SW 1271 (cell line): ENCODE measurements at regions not wholly inside any gene's neighbourhood (a gene's known extent, or its start where the extent isn't known, plus 50 kb on each side); places are given as distances from the start of the nearest gene placed in this dataset.

ENCODE experiments used
- DNase-seq, 2 experiments: peaks; one replicate each; lab custom pipeline; 2025; lab: John Stamatoyannopoulos, UW

DNA sequence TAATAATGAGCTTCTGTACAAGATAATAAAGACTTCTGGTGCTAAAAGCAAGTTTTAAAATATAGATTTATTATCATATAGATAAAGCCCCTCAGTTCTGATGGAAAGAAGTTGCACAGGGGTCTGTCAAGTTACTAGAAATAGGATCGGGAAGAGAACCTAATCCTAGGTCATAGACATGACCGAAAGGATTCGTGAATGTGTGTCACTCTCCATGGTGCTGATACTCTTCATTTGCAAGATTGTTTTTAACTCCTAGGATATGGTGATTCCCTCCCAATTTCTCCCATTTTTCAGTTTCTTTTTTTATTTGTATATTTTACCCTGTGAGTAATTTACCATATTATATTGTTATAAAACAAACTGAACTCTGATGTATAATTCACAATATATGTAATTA, 58.9 kb upstream of the CTNNA2 start:
- DNase-seq: no peak

DNA sequence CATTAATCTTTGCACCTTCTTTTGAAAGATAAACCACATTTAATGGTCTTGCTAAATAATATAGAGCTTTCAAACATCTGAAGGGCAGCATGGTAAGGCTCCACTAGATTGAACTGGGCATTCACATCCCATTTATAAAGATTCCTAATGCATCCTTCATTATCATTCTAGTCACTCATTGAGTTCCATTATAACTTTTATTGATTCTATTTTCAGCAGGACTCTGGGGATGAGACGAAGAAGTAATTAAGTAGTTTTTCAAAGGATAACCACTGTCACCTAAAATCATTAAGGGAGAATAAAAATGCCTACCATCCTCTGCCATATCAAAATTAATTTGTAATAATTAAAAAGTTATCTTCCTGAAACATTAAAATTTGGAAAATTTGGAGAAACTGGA, 60.2 kb upstream of the CTNNA2 start:
- DNase-seq: no peak

DNA sequence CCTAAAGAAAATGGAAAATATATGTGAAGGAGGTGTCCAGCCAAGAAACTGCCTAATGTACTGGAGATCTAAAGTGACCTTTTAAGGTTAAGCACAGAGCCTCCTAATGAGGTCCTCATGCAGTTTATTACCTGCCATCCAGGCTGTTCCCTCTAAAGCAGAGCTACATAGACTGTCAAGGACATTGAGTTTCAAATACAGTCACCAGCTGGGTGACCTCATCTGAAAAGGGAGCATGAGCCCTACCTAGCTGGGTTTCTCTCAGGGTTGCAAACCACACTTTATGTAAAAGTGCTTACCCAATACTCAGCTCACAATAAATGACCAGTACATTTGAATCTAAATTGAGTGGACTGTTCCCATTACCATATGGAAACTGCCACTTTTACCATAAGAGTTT, 65.4 kb upstream of the CTNNA2 start:
- DNase-seq: no peak

DNA sequence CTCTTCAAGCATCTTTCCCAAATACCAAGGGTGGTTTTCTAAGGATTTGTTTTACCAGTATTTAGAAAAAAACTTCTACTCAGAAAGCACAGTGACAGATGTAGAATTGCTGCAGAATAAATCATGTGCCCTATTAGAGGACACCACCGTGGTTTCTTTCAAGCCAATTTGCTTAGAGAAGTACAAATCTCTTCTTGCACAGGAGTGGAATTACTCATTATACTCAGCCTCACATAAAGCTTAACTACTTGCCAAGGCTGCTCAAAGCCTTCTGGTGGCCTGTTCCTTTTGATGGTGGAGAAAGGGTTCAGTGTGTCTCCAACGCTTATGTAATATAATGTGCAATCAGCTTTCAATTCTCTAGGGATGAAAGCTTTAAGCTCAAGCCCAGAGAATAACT, 66.5 kb upstream of the CTNNA2 start:
- no peak for DNase-seq

- DNase-seq: no peak
These were observed 75.2 kb upstream of the CTNNA2 start for GRCh38 chr2:79437433-79438267.

DNA sequence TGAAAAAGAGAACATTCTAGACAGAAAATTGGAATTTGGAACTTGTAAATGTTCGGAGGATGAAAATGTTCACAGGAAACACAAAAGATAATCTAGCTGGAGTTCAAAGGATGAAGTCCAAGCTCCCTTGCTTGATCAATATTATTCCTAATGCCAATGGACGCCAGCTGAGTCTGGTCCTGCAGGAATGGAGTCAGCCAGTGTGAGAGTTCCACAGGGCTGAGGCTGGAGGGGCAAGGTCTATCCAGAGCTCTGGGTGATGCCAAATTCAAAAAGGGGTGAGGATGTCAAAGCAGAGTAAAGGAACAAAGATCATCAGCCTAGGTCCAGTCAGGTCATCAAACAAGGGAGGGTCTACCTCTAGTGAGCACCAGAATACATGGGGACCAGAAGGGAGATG, 78.5 kb upstream of the CTNNA2 start:
- no peak for DNase-seq

DNA sequence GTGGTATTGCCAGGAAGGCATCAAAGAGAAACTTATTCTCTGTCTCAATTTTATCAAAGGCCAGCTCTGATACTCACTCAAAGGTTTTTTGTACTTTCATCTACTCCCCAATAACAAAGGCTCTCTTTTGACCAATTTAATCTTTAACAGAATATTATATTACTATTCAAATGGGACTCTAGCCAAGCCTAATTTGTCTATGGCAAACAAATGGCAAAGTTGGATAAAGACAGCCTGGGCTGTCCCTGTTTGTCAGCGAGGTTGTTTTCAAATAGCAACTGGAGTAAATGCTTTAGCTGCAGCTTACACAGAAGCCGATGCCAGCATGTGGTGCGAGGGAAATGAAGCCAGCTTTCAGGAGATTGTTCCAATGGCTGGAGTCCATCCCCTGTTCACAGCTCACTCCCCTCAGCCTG, 80.1 kb upstream of the CTNNA2 start:
- DNase-seq: no peak

GRCh38 chr2:79428745-79429144, 84.1 kb upstream of the CTNNA2 start:
- no peak for DNase-seq

GRCh38 chr2:79414690-79415089, 98.2 kb upstream of the CTNNA2 start:
- no peak for DNase-seq

GRCh38 chr2:79394485-79394859, 118.4 kb upstream of the CTNNA2 start:
- DNase-seq: no peak

GRCh38 chr2:79393806-79394484, 118.9 kb upstream of the CTNNA2 start:
- no peak for DNase-seq

- DNase-seq: no peak
These were observed 119.7 kb upstream of the CTNNA2 start for GRCh38 chr2:79393107-79393685.

GRCh38 chr2:79389481-79389880, 123.4 kb upstream of the CTNNA2 start:
- no peak for DNase-seq

DNA sequence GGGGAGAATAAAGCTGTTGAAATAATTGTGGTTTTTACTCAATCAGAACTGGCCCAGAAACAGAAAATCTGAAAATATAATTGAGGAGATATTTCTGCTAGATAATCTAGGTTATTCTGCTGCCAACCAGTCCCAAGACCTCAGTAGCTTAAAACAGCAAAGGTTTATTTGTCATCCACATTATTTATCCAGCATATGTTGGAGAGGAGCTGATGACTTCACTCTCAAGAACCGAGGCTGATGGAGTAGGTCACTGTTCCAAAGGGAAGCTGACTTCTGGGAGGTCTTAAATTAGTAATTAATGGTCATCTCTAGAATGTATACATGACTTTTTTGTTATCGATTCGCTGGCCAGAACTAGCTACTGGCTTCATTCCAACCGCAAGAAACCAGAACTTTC, 124.8 kb upstream of the CTNNA2 start:
- no peak for DNase-seq

GRCh38 chr2:79387431-79387830, 125.4 kb upstream of the CTNNA2 start:
- DNase-seq: no peak

DNA sequence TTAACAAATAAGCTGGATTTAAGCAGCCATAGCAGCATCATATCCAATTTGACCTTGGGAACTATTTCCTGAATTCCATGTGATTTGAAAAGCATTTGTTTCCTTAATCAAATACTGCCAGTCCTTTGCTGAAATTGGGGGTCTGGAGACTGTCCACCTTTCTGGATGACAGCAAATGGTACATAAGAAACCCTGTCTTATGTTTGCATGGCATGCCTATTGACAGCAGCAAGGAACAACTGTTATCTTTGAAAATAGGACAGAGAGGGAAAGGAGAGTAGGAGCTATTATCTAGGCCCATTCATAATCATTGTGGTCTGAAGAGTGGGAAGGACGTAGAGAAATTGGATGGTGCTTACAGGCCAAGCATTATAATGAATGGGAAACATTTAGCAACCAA, 129.2 kb upstream of the CTNNA2 start:
- no peak for DNase-seq

DNA sequence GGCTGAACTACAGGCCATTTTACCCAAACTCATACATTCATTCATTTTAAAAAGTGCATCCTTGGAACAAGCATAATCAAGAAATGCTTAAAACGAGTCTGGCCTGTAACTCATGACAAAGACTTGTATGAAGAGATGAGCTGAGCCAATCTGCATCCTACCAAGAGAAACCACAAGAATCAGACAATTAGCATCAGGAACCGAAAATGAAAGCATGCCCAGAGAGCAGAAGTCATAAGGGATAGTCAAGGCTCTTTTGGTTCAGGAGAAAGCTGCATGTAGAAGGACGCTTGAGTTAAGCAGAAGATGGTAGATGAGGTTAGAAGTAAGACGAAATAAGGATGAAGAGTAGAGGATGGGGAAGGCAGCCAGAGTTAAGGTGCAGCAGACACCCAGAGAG, 137.0 kb upstream of the CTNNA2 start:
- DNase-seq: no peak

GRCh38 chr2:79373358-79374130, 139.3 kb upstream of the CTNNA2 start:
- DNase-seq: no peak

DNA sequence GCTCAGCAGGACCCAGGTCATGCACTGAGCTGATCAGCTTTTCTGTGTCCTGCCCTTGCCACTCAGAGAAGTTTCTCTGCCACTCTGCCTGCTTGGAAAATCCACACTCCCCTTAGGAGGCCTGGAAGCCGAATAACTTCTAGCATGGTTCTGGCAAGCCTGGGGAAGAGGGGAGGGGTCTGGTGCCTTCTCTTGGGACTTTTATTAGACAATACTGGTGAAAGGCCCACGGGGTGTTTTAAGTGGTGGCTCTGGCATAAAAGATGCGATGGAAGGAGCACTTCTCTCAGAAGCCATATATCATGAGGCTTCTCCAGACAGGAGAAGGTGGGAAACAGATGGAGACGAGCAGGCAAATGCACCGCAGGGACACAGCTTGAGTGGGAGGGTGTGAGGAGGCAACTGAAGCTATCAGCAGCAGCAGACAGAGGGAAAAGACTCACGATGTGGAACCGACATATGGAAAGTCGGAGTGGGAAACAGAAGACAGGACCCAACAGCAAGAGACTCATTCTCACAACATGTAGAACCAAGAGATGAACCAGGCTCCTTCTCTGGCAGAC, 141.8 kb upstream of the CTNNA2 start:
- DNase-seq: no peak

DNA sequence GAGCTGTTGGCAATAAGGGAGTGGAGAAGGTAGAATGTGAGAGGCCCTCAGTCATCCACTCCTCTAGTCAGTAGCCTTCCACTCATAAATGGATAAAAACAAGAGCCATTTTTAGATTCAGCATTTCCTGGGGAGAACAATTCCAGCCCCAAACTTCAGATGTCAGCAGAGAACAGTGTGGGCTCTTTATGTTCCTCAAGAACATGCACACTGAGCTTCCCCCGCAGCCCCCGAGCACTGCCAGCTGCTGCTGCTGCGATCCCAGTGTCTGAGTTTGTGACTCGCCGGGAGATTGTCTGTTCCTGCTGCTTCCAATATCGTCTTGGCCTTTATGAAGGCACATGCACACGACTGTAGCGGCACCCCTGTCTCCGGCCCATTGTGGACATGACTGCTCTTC, 143.7 kb upstream of the CTNNA2 start:
- no peak for DNase-seq

DNA sequence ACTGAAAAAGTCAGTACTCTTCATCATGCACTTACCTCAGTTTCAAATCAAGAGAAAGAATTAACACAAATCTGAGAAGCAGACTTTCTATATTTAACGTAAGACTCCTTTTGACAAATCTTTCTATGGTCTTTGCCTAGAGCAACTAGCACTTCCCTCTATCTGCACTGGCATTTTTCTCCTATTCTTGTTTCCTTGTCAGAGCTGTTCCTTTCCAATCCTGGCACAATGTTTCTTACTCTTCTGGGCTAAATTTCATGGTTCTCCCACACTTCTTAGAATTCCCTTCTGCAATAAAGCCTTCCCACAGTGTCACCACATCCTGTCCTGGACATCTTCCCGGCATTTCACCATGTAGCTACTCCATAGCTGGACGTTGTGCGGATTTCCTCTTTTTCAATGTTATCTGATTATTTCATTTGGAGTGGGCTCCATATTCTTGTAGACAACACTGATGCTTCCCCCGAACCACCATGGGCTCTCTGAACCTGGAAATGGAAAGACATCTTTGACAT, 144.7 kb upstream of the CTNNA2 start:
- DNase-seq: no peak

GRCh38 chr2:79359419-79359818, 153.4 kb upstream of the CTNNA2 start:
- no peak for DNase-seq
